HepG2 (cell line): ENCODE measurements at regions not wholly inside any gene's neighbourhood (a gene's known extent, or its start where the extent isn't known, plus 50 kb on each side); places are given as distances from the start of the nearest gene placed in this dataset.
A peak's percentile ranks its signal among the peaks of the same experiment; 100 is the strongest.

ENCODE experiments used
- ATAC-seq: fragments of 200-7000 bp; cut with Tn5 transposase; 3 replicates; pipeline ENCODE4 v1.9.1; 2020; ENCODE audit warnings: mild to moderate bottlenecking, moderate library complexity
- BruUV-seq: library from RNA; stranded (reverse); fragments of 400-500 nt; replicated peaks from 2 replicates; lab custom pipeline; 2021; lab: Mats Ljungman, UMichigan
- CTCF ChIA-PET: fragments of 300-600 bp; formaldehyde crosslinking; extraction: SDS; loops from one replicate; lab custom pipeline; 2021; ENCODE audit warnings: low total read pairs, inconsistent platforms, low intra/inter-chr PET ratio; lab: Yijun Ruan, JAX
- POLR2A ChIA-PET: fragments of 350-600 bp; sonication (Branson Sonifier 250); formaldehyde crosslinking; loops from one replicate; lab custom pipeline; 2020; ENCODE audit warnings: antibody characterized with exemption, inconsistent platforms; lab: Yijun Ruan, JAX
- DNase-seq: peaks from one replicate; pipeline ENCODE4 v3.0.0-alpha.2; 2015; ENCODE audit warnings: low spot score
- FAIRE-seq: peaks from 3 replicates; lab custom pipeline; 2011; peaks lifted over from hg19 to GRCh38; lab: Jason Lieb, UNC
- H2AFZ ChIP-seq: one replicate; pipeline ENCODE4 v1.6.1; 2011; ENCODE audit warnings: low read length, inconsistent platforms
- H3K27ac ChIP-seq: fragments of 300-600 bp; 3 replicates; pipeline ENCODE4 v1.8.0; 2011; ENCODE audit warnings: mixed run types, mild to moderate bottlenecking, mixed read lengths, low read length, inconsistent platforms; ENCODE audit not compliant: insufficient read depth; ENCODE audit errors: extremely low read length
- H3K27me3 ChIP-seq, 2 experiments: fragments of 200-600 bp in 1 of 2; 2 replicates in 1 of 2; 3 replicates in 1 of 2; pipeline versions ENCODE4 v1.6.0 to v1.8.0; 2011; ENCODE audit warnings: low read length in 2 of 2, mild to moderate bottlenecking in 2 of 2, moderate library complexity in 2 of 2, inconsistent platforms in 1 of 2; ENCODE audit not compliant: insufficient read depth in 2 of 2, control insufficient read depth in 1 of 2
- H3K36me3 ChIP-seq, 2 experiments: fragments of 200-600 bp in 1 of 2; replicated peaks in 1 of 2; 2 replicates in 1 of 2; 3 replicates in 1 of 2; pipeline versions ENCODE4 v1.5.1 to v1.8.0; 2011; ENCODE audit warnings: low read length in 2 of 2, inconsistent platforms in 1 of 2; ENCODE audit not compliant: insufficient read depth in 2 of 2, control insufficient read depth in 1 of 2
- H3K4me1 ChIP-seq: 2 replicates; pipeline ENCODE4 v1.5.1; 2012; ENCODE audit warnings: low read length, inconsistent platforms; ENCODE audit not compliant: insufficient read depth
- H3K4me2 ChIP-seq: 2 replicates; pipeline ENCODE4 v1.6.0; 2011; ENCODE audit warnings: low read depth, low read length, inconsistent platforms
- H3K4me3 ChIP-seq, 3 experiments: fragments of 200-600 bp in 1 of 3; sonication (generic), shearing (Covaris generic) in 1 of 3; replicated peaks in 1 of 3; 2 replicates each; pipeline ENCODE4 v1.5.1; 2011 to 2016; ENCODE audit warnings: low read length in 3 of 3, inconsistent platforms in 2 of 3, low read depth in 2 of 3, mild to moderate bottlenecking in 2 of 3, control low read depth in 1 of 3, mixed read lengths in 1 of 3; ENCODE audit not compliant: insufficient read depth in 1 of 3
- H3K79me2 ChIP-seq: one replicate; pipeline ENCODE4 v1.6.1; 2011; ENCODE audit warnings: low read length, inconsistent platforms; ENCODE audit not compliant: insufficient read depth
- H3K9ac ChIP-seq: 2 replicates; pipeline ENCODE4 v1.6.0; 2011; ENCODE audit warnings: mild to moderate bottlenecking, low read depth, low read length, inconsistent platforms; ENCODE audit not compliant: insufficient read depth
- H3K9me3 ChIP-seq: 2 replicates; pipeline ENCODE4 v1.5.1; 2012; ENCODE audit warnings: mild to moderate bottlenecking, low read length
- H4K20me1 ChIP-seq: 2 replicates; pipeline ENCODE4 v1.6.0; 2011; ENCODE audit warnings: inconsistent platforms, mild to moderate bottlenecking, low read length, moderate library complexity; ENCODE audit not compliant: insufficient read depth
- ARNT ChIP-seq: fragments of 450-650 bp; IDR thresholded peaks from 2 replicates; pipeline ENCODE4 v1.6.1; 2017
- MAFF ChIP-seq: IDR thresholded peaks from 2 replicates; pipeline ENCODE4 v1.6.1; 2011; ENCODE audit warnings: low read depth, low read length, improper control_type of control experiment
- MAFK ChIP-seq, 2 experiments: IDR thresholded peaks in 1 of 2; conservative IDR thresholded peaks in 1 of 2; 2 replicates each; pipeline ENCODE4 v1.6.1; 2011; ENCODE audit warnings: improper control_type of control experiment in 2 of 2, low read length in 2 of 2
- MED13 ChIP-seq: sonication (generic); formaldehyde crosslinking; IDR thresholded peaks from 2 replicates; pipeline ENCODE4 v1.5.0; 2020; ENCODE audit warnings: missing genetic modification reagents
- NFE2L2 ChIP-seq: fragments of 150-350 bp; IDR thresholded peaks from 2 replicates; pipeline ENCODE4 v1.6.1; 2014; ENCODE audit warnings: low read length
- RCOR2 ChIP-seq: IDR thresholded peaks from 2 replicates; pipeline ENCODE4 v1.6.1; 2016; ENCODE audit warnings: missing biosample characterization, missing genetic modification reagents
- ZFP1 ChIP-seq: IDR thresholded peaks from 2 replicates; pipeline ENCODE4 v1.6.1; 2016
- ZKSCAN8 ChIP-seq: IDR thresholded peaks from 2 replicates; pipeline ENCODE4 v1.6.1; 2016; ENCODE audit warnings: borderline replicate concordance, missing genetic modification reagents, missing compliant biosample characterization
- ZNF281 ChIP-seq: sonication (generic); formaldehyde crosslinking; IDR thresholded peaks from 2 replicates; pipeline ENCODE4 v1.4.0; 2020; ENCODE audit warnings: missing genetic modification reagents, borderline replicate concordance
- ZNF451 ChIP-seq: sonication (generic); formaldehyde crosslinking; IDR thresholded peaks from 2 replicates; pipeline ENCODE4 v1.5.0; 2020; ENCODE audit warnings: mild to moderate bottlenecking, missing genetic modification reagents
- ZNF691 ChIP-seq: sonication (generic); formaldehyde crosslinking; IDR thresholded peaks from 2 replicates; pipeline ENCODE4 v1.4.0; 2020; ENCODE audit warnings: missing genetic modification reagents, low read depth, mild to moderate bottlenecking, borderline replicate concordance
- WGBS: methylation state at CpG from one replicate; pipeline ENCODE4 v1.1.6; 2017; ENCODE audit warnings: low lambda C conversion rate; 5-methylcytosine and 5-hydroxymethylcytosine counted together
- in situ Hi-C: cut with HindIII; loops from 2 replicates; pipeline ENCODE4 v1.10.0; 2017; ENCODE audit warnings: low pct_unique_long_range_greater_than_20kb; ENCODE audit not compliant: extremely low pct_ligation_motif_present
- intact Hi-C: fragments of 100-400 bp; cut with micrococcal nuclease; formaldehyde crosslinking; loops from one replicate; pipeline ENCODE4 v1.10.0; 2022; ENCODE audit not compliant: unreplicated experiment

GRCh38 chr2:172219201-172219600 lies 116.5 kb upstream of the DLX2 start:
- CTCF ChIA-PET = no interaction called here
- no peak overlapping the region for H2AFZ ChIP-seq
- TF ChIP-seq RCOR2 (CRISPR knock-in tag) (no peak), MED13 (CRISPR knock-in tag) (no peak), ARNT (no peak), ZFP1 (CRISPR knock-in tag) (no peak), NFE2L2 (peak; percentile 87), ZKSCAN8 (CRISPR knock-in tag) (no peak), ZNF281 (CRISPR knock-in tag) (no peak), ZNF451 (no peak), ZNF691 (CRISPR knock-in tag) (no peak), MAFF (peak; percentile 82), MAFK (conservative IDR thresholded peaks at IDR 0.05 in 1 of 2, IDR thresholded peaks at IDR 0.05 in 1 of 2; ENCODE audit: low read length in 2 of 2) (peak; percentile 85 to 91)
- TF ChIP-seq, all 625 proteins: peak for 3
- in situ Hi-C loops = no loop called here
- POLR2A ChIA-PET = no interaction called here
- Histone ChIP-seq H3K4me1 (no peaks in the 10 kb centered on the region), H3K9me3 (no peaks in the 10 kb centered on the region), H3K4me2 (no peak overlapping the region), H3K27ac (no peak overlapping the region), H3K79me2 (no peaks in the 10 kb centered on the region), H3K27me3 (peaks cover 5 to 24% of the 10 kb centered on the region in 2 experiments; a peak in 4 of 5 replicates), H4K20me1 (no peaks in the 10 kb centered on the region), H3K4me3 (no peak overlapping the region), H3K9ac (no peak overlapping the region), H3K36me3 (no peaks in the 10 kb centered on the region)
- WGBS = 17% methylated on average over 2 of the region's 2 CpGs
- BruUV-seq = no TSS peak
- ATAC-seq (no peak), FAIRE-seq (no peak), DNase-seq (no peak)
- intact Hi-C loops = no loop called here
